Lower leg skin (tissue), 4 donors: ENCODE measurements at regions not wholly inside any gene's neighbourhood (a gene's known extent, or its start where the extent isn't known, plus 50 kb on each side); places are given as distances from the start of the nearest gene placed in this dataset.

Experiments
- DNase-seq, 2 donors: peaks; one replicate each; pipeline ENCODE4 v3.0.0-alpha.2; 2019; ENCODE audit warnings: low spot score in 2 of 2
- H3K4me3 ChIP-seq: fragments of 200-600 bp; sonication (generic); 2 replicates; pipeline ENCODE4 v1.5.1; 2017; ENCODE audit warnings: mild to moderate bottlenecking, low read depth; ENCODE audit not compliant: poor library complexity, severe bottlenecking
- POLR2A ChIP-seq, 2 donors: fragments of 450-650 bp; IDR thresholded peaks; one replicate each; pipeline ENCODE4 v1.6.1; 2016 to 2017; ENCODE audit warnings: antibody characterized with exemption in 2 of 2, mild to moderate bottlenecking in 1 of 2, moderate library complexity in 1 of 2
- WGBS, 2 donors: methylation state at CpG; one replicate each; pipeline ENCODE4 v1.1.5; 2018; 5-methylcytosine and 5-hydroxymethylcytosine counted together
- intact Hi-C: fragments of 100-400 bp; cut with DNase I; formaldehyde crosslinking; loops from one replicate; pipeline ENCODE4 v1.15.0; 2023; ENCODE audit warnings: low total_unique reads
- TF ChIP-seq, protein P1 (sequence below), 3 donors: fragments of 450-650 bp; IDR thresholded peaks; one replicate each; pipeline ENCODE4 v1.5.1; 2016; ENCODE audit warnings: antibody characterized with exemption in 3 of 3, mild to moderate bottlenecking in 3 of 3, moderate library complexity in 2 of 3

DNA sequence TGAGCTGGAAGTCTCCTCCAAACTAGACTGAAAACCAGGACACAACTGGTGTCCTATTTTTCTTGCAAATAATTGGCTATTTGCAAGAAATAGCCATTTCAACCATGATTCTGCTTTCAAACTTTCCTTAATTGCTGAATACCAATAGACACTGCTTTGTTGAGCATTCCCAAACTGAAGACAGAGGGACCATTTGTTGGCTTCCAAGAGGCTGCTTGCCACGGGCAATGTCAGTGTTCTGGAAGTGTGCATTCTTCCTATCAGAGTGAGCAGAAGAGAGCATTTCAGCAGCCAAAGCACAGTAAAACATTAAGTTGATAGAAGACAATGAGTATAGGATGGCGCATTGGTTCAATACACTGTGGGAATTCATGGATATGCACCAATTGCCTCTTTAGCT is 360.5 kb upstream of the RGPD4 start:
- intact Hi-C loops, result no loop called here
- no peak for DNase-seq
- WGBS, 2 donors, result 70 to 77% methylated on average over 2 of the region's 2 CpGs
- TF ChIP-seq, protein P1, sequence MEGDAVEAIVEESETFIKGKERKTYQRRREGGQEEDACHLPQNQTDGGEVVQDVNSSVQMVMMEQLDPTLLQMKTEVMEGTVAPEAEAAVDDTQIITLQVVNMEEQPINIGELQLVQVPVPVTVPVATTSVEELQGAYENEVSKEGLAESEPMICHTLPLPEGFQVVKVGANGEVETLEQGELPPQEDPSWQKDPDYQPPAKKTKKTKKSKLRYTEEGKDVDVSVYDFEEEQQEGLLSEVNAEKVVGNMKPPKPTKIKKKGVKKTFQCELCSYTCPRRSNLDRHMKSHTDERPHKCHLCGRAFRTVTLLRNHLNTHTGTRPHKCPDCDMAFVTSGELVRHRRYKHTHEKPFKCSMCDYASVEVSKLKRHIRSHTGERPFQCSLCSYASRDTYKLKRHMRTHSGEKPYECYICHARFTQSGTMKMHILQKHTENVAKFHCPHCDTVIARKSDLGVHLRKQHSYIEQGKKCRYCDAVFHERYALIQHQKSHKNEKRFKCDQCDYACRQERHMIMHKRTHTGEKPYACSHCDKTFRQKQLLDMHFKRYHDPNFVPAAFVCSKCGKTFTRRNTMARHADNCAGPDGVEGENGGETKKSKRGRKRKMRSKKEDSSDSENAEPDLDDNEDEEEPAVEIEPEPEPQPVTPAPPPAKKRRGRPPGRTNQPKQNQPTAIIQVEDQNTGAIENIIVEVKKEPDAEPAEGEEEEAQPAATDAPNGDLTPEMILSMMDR (IDR thresholded peaks at IDR 0.05), result no peak
- no peak for TF ChIP-seq POLR2A (IDR thresholded peaks at IDR 0.05)
- H3K4me3 ChIP-seq, result no peak overlapping the region

DNA sequence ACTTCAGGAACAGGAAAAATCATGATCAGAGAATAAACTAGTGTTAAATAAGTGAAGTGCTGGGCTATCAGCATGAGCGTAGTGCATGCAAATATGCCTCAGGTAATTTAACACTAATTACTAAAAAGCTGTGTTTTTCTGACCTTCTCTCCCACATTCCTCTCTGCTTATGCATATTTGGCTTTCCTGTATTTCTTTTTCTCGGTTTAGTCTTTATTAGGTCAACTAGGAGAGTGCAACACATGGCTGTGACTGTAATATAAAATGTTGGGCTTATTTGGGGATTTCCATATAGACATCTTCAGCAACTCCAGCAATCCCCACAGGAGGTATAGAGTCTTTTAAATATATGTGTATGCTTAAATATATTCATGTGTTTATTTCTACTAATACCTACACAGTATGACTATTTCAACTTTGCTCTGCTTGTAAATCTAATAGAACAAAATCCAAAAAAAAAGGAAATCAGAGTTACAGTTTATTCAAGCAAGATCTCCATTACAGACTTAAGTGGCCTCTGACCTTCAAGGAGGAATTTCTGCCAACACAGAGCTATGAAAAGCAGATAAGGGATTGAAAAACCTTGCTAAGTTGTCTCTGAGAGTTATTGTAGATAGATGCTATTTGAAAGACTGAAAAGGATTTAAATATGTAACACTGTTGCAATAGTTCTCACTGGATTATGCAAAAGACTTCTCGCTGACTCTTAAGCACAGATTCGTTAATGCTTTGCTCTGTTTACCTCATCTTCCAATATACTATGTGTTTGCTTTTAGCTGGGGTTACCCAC is 359.5 kb upstream of the RGPD4 start:
- intact Hi-C loops, result no loop called here
- 69 to 71% methylated on average over 4 of the region's 4 CpGs for WGBS, 2 donors
- TF ChIP-seq, protein P1 (IDR thresholded peaks at IDR 0.05), result no peak
- TF ChIP-seq POLR2A (IDR thresholded peaks at IDR 0.05), result no peak
- no peak for DNase-seq
- H3K4me3 ChIP-seq, result no peak overlapping the region

DNA sequence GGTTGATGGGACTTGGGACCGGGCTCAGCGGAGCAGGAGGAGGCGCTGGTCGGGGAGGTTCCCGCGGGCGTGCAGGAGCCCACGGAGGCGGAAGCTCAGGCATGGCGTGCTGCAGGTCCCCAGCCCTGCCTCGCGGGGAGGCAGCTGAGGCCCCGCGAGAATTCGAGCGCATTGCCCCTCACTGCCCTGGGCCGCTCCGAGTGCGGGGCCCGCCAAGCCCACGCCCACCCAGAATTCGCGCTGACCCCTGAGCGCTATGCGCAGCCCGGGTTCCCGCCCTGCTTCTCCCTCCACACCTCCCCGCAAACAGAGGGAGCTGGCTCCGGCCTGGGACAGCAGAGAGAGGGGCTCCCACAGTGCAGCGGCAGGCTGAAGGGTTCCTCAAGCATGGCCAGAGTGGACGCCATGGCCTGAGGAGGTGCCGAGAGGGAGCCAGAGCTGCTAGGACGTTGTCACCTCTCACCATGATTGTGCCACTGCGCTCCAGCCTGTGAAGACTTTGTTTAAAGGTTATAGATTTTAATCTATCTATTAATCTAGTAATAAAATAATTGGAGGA is 357.2 kb upstream of the RGPD4 start:
- no peak for DNase-seq
- TF ChIP-seq, protein P1 (IDR thresholded peaks at IDR 0.05), result no peak
- no peak for TF ChIP-seq POLR2A (IDR thresholded peaks at IDR 0.05)
- intact Hi-C loops, result no loop called here
- WGBS, 2 donors, result 92 to 95% methylated on average over 26 to 34 of the region's 34 CpGs
- H3K4me3 ChIP-seq, result no peak overlapping the region

DNA sequence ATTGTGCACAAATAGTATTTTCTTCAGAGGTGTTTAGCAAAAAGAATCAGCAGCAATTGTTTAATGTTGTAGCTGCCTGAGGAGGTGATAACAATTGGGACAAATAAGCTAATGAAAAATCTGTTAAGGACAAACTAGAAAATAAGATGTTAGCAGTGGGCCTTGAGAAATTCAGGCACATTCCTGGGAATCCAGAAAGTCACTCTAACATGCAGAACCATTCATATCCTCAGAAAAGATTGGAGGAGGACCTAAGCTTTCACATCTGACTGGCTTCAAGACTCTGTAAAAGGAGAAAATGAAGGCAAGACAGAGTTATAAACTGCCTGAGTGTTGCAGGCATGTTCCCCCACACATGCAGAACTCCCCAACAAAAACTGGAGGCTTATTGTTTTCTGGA is 353.5 kb upstream of the RGPD4 start:
- intact Hi-C loops, result no loop called here
- TF ChIP-seq, protein P1 (IDR thresholded peaks at IDR 0.05), result no peak
- TF ChIP-seq POLR2A (IDR thresholded peaks at IDR 0.05), result no peak

DNA sequence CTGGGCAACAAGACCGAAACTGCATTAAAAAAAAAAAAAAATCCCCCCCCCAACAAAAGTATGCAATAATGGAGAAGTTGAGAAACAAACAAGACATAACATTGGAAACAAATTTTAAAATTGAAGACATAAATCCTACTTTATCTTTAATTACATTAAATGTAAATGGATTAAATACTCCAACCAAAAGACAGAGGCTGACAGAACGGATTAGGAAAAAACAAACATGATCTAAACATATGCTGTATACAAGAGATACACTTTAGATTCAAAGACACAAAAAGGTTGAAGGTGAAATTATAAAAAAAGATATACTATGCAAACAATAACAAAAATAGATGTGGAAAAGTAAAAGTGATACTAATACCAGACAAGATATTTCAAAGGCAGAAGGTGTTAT is 350.8 kb upstream of the RGPD4 start:
- TF ChIP-seq, protein P1 (IDR thresholded peaks at IDR 0.05), result no peak
- TF ChIP-seq POLR2A (IDR thresholded peaks at IDR 0.05), result no peak
- no peak for DNase-seq
- no peak overlapping the region for H3K4me3 ChIP-seq
- intact Hi-C loops, result no loop called here
- 90 to 96% methylated on average over 2 of the region's 2 CpGs for WGBS, 2 donors

More for the DNA sequence above, 353.5 kb upstream of the RGPD4 start:
- DNase-seq, result no peak
- H3K4me3 ChIP-seq, result no peak overlapping the region
